Keratinocyte (primary cell): ENCODE measurements at regions not wholly inside any gene's neighbourhood (a gene's known extent, or its start where the extent isn't known, plus 50 kb on each side); places are given as distances from the start of the nearest gene placed in this dataset.
"Not testable (repeated sequence)": the region's sequence is repeated elsewhere in the genome, so short reads cannot be mapped to it uniquely, and the experiment has no call there.

Experiments
- DNase-seq: peaks from one replicate; pipeline ENCODE4 v3.0.0-alpha.2; 2011; ENCODE audit warnings: low read depth, missing footprints, low spot score
- FAIRE-seq: peaks from 2 replicates; lab custom pipeline; 2011; peaks lifted over from hg19 to GRCh38; lab: Jason Lieb, UNC
- H2AFZ ChIP-seq: 2 replicates; pipeline ENCODE4 v1.6.0; 2012; ENCODE audit warnings: low read length, control low read depth, inconsistent platforms; ENCODE audit not compliant: control insufficient read depth
- H3K27ac ChIP-seq: 2 replicates; pipeline ENCODE4 v1.5.1; 2011; ENCODE audit warnings: low read length; ENCODE audit not compliant: control insufficient read depth, insufficient read depth
- H3K27me3 ChIP-seq: 3 replicates; pipeline ENCODE4 v1.6.0; 2011; ENCODE audit warnings: low read length; ENCODE audit not compliant: control insufficient read depth, insufficient read depth; ENCODE audit errors: extremely low read depth
- H3K36me3 ChIP-seq, 2 experiments: 2 replicates in 1 of 2; 3 replicates in 1 of 2; pipeline ENCODE4 v1.5.1; 2011; ENCODE audit warnings: low read length in 2 of 2, mild to moderate bottlenecking in 1 of 2; ENCODE audit not compliant: control insufficient read depth in 2 of 2, insufficient read depth in 2 of 2; ENCODE audit errors: extremely low read depth in 1 of 2
- H3K4me1 ChIP-seq: 3 replicates; pipeline ENCODE4 v1.5.1; 2011; ENCODE audit warnings: low read length; ENCODE audit not compliant: control insufficient read depth, insufficient read depth; ENCODE audit errors: extremely low read depth
- H3K4me2 ChIP-seq: 3 replicates; pipeline ENCODE4 v1.6.0; 2011; ENCODE audit warnings: low read depth, low read length; ENCODE audit not compliant: control insufficient read depth, insufficient read depth; ENCODE audit errors: extremely low read depth
- H3K4me3 ChIP-seq, 3 experiments: fragments of 200-600 bp in 1 of 3; sonication (generic) in 1 of 3; 2 replicates in 2 of 3; 3 replicates in 1 of 3; pipeline ENCODE4 v1.5.1; 2011 to 2016; ENCODE audit warnings: low read length in 3 of 3, mild to moderate bottlenecking in 3 of 3, control low read depth in 2 of 3, inconsistent platforms in 1 of 3, low read depth in 1 of 3, mixed read lengths in 1 of 3, mixed run types in 1 of 3, moderate library complexity in 1 of 3; ENCODE audit not compliant: control insufficient read depth in 2 of 3, insufficient read depth in 2 of 3; ENCODE audit errors: extremely low read depth in 1 of 3
- H3K79me2 ChIP-seq: 2 replicates; pipeline ENCODE4 v1.6.0; 2012; ENCODE audit warnings: low read length; ENCODE audit not compliant: control insufficient read depth, insufficient read depth
- H3K9ac ChIP-seq: 3 replicates; pipeline ENCODE4 v1.6.0; 2011; ENCODE audit warnings: low read length; ENCODE audit not compliant: control insufficient read depth, insufficient read depth; ENCODE audit errors: extremely low read depth
- H3K9me1 ChIP-seq: 3 replicates; pipeline ENCODE4 v1.6.0; 2011; ENCODE audit warnings: low read length; ENCODE audit not compliant: control insufficient read depth, insufficient read depth; ENCODE audit errors: extremely low read depth
- H3K9me3 ChIP-seq: 2 replicates; pipeline ENCODE4 v1.5.1; 2012; ENCODE audit warnings: low read depth, low read length; ENCODE audit not compliant: control insufficient read depth
- H4K20me1 ChIP-seq: 3 replicates; pipeline ENCODE4 v1.6.0; 2011; ENCODE audit warnings: low read length; ENCODE audit not compliant: control insufficient read depth, insufficient read depth; ENCODE audit errors: extremely low read depth
- CTCF ChIP-seq, 3 experiments: IDR thresholded peaks in 1 of 3; conservative IDR thresholded peaks in 1 of 3; optimal IDR thresholded peaks in 1 of 3; 2 replicates in 2 of 3; 3 replicates in 1 of 3; pipeline versions ENCODE3 to v1.5.1; 2011; ENCODE audit warnings: low read length in 3 of 3, mild to moderate bottlenecking in 3 of 3, moderate library complexity in 2 of 3, control low read depth in 1 of 3, inconsistent platforms in 1 of 3; ENCODE audit not compliant: insufficient read depth in 2 of 3; ENCODE audit errors: extremely low read depth in 1 of 3
- EZH2 ChIP-seq: IDR thresholded peaks from one replicate; pipeline ENCODE4 v1.6.1; 2012; ENCODE audit warnings: inconsistent platforms, mild to moderate bottlenecking, low read length, moderate library complexity
- dilution Hi-C: fragments of 300-500 bp; cut with MboI; formaldehyde crosslinking; loops from one replicate; pipeline ENCODE4 v1.7.0; 2020; ENCODE audit warnings: low sequenced_read_pairs; ENCODE audit not compliant: extremely low pct_ligation_motif_present

DNA sequence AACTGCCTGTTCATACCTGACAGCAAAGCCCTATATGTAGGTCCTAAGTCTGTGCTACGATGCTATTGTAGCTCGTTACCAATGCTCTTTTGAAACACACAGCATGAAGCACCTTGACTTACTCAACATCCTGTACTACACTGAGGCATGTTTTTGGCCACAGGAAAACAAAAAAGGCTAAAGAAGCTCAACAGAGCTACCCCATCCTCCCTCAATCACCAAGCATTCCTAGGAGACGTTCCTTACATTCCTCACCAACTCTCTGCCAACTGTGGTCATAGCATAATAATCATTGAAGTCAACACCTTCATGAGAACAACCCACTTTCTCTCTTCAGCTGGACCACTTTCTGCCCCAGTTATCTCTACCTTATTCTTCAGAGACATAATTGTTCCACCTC, 73.7 kb upstream of the SLC25A43 start:
- Histone ChIP-seq H4K20me1 (no peaks in the 10 kb centered on the region), H3K27ac (peak overlapping the region; percentile 6), H3K4me3 (peak overlapping the region in 1 of 3 experiments; percentile 18), H3K36me3 (no peaks in the 10 kb centered on the region), H3K9me3 (no peaks in the 10 kb centered on the region), H3K4me2 (peak overlapping the region; percentile 44), H3K9me1 (no peaks in the 10 kb centered on the region), H3K79me2 (no peaks in the 10 kb centered on the region), H2AFZ (peak overlapping the region; percentile 7), H3K9ac (no peak overlapping the region), H3K4me1 (peaks cover 16% of the 10 kb centered on the region), H3K27me3 (no peaks in the 10 kb centered on the region)
- peak; percentile 79 for FAIRE-seq
- dilution Hi-C loops, result no loop called here
- DNase-seq, result no peak
- TF ChIP-seq EZH2 (no peak), CTCF (optimal IDR thresholded peaks at IDR 0.05 in 1 of 3, IDR thresholded peaks at IDR 0.05 in 1 of 3, conservative IDR thresholded peaks at IDR 0.05 in 1 of 3; ENCODE audit: extremely low read depth in 1 of 3, insufficient read depth in 2 of 3, low read length in 3 of 3) (no peak)

- H3K9me1 ChIP-seq, H3K27ac ChIP-seq, DNase-seq, H2AFZ ChIP-seq, H3K79me2 ChIP-seq, dilution Hi-C loops, H3K36me3 ChIP-seq, H3K4me1 ChIP-seq, H3K9ac ChIP-seq, H3K4me2 ChIP-seq, FAIRE-seq, H3K9me3 ChIP-seq, H3K27me3 ChIP-seq, H3K4me3 ChIP-seq, H4K20me1 ChIP-seq: not testable (repeated sequence)
Observed at GRCh38 chrX:119331873-119332272, 67.3 kb upstream of the SLC25A43 start.

- H3K4me2 ChIP-seq, H2AFZ ChIP-seq, DNase-seq, H3K36me3 ChIP-seq, H3K27me3 ChIP-seq, H3K9me1 ChIP-seq, H3K4me1 ChIP-seq, dilution Hi-C loops, H3K9me3 ChIP-seq, H4K20me1 ChIP-seq, H3K4me3 ChIP-seq, H3K27ac ChIP-seq, FAIRE-seq, H3K9ac ChIP-seq, H3K79me2 ChIP-seq: not testable (repeated sequence)
Observed at GRCh38 chrX:119332855-119333720, 66.0 kb upstream of the SLC25A43 start.

DNA sequence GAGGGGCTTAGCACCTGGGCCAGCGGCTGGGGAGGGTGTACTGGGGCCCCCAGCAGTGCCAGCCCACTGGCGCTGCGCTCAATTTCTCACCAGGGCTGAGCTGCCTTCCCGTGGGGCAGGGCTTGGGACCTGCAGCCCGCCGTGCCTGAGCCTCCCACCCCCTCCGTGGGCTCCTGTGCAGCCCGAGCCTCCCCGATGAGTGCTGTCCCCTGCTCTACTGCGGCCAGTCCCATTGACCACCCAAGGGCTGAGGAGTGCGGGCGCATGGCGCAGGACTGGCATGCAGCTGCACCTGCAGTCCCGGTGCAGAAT, 65.5 kb upstream of the SLC25A43 start:
- H3K9me1 ChIP-seq, FAIRE-seq, H4K20me1 ChIP-seq, H3K27me3 ChIP-seq, H3K27ac ChIP-seq, DNase-seq, H3K4me1 ChIP-seq, H2AFZ ChIP-seq, H3K36me3 ChIP-seq, H3K9me3 ChIP-seq, H3K9ac ChIP-seq, H3K4me2 ChIP-seq, dilution Hi-C loops, H3K79me2 ChIP-seq, H3K4me3 ChIP-seq: not testable (repeated sequence)
